ENCODE measurements at regions not wholly inside any gene's neighbourhood (a gene's known extent, or its start where the extent isn't known, plus 50 kb on each side); places are given as distances from the start of the nearest gene placed in this dataset.

DNA sequence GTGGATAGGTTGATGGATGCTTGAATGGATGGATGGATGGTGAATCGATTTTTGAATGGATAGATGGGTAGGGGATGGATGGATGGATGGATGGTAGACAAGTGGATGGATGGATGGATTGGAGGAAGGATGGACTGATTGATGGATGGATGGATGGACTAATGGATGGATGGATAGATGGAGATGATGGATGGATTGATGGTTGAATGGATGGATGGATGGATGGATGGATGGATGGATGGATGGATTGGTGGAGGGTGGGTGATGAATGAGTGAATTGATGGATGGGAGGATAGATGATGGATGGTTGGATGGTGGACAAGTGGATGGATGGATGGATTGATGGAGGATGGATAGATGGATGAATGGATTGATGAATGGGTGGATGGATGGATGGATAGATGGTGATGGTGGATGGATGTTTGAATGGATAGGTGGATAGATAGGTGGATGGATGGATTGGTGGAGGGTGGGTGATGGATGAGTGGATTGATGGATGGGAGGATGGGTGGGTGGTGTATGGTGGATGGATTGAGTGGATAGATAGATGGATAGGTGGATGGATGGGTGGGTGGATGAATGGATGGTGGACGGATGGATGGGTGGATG is 1140.9 kb downstream of the BRD1 start:
- Histone ChIP-seq H3K79me2 (ENCODE audit: insufficient read depth, low read length) (no peaks in the 10 kb centered on the region), H3K27me3 (ENCODE audit: insufficient read depth, low read length, poor library complexity, severe bottlenecking) (no peaks in the 10 kb centered on the region), H3K36me3 (ENCODE audit: insufficient read depth, low read length) (no peaks in the 10 kb centered on the region), H3F3A (ENCODE audit: low read depth) (no peaks in the 10 kb centered on the region), H3K4me3 (ENCODE audit: low read length, poor library complexity, severe bottlenecking) (no peak overlapping the region), H3K4me1 (ENCODE audit: insufficient read depth, low read length, poor library complexity, severe bottlenecking) (no peaks in the 10 kb centered on the region), H4K20me1 (ENCODE audit: insufficient read depth, low read length, poor library complexity, severe bottlenecking) (no peaks in the 10 kb centered on the region), H3K4me2 (ENCODE audit: low read depth, low read length, poor library complexity, severe bottlenecking) (no peak overlapping the region), H3K9me2 (replicated peaks; ENCODE audit: low read depth, low read length) (no peaks in the 10 kb centered on the region), H2AFZ (ENCODE audit: low read length) (no peak overlapping the region), H3K9me3 (ENCODE audit: insufficient read depth, low read depth, low read length) (peaks cover 21% of the 10 kb centered on the region; the same call in 1 of the 2 replicates), H3K9ac (ENCODE audit: low read depth, low read length, poor library complexity, severe bottlenecking) (no peak overlapping the region)
- no peak for TF ChIP-seq CTCF (conservative IDR thresholded peaks at IDR 0.05; ENCODE audit: low read length)
- no peak for TF ChIP-seq EZH2phosphoT487 (IDR thresholded peaks at IDR 0.05; ENCODE audit: borderline replicate concordance)

- H3K4me1 ChIP-seq (ENCODE audit: insufficient read depth, low read length, poor library complexity, severe bottlenecking), result no peaks in the 10 kb centered on the region
- H3K79me2 ChIP-seq (ENCODE audit: insufficient read depth, low read length), result no peaks in the 10 kb centered on the region
- H3K36me3 ChIP-seq (ENCODE audit: insufficient read depth, low read length), result no peaks in the 10 kb centered on the region
- TF ChIP-seq EZH2phosphoT487 (IDR thresholded peaks at IDR 0.05; ENCODE audit: borderline replicate concordance) (no peak), CTCF (conservative IDR thresholded peaks at IDR 0.05; ENCODE audit: low read length) (no peak)
- H3K4me2 ChIP-seq (ENCODE audit: low read depth, low read length, poor library complexity, severe bottlenecking), result no peak overlapping the region
- H3K4me3 ChIP-seq (ENCODE audit: low read length, poor library complexity, severe bottlenecking), result no peak overlapping the region
- peaks cover 17% of the 10 kb centered on the region; the same call in 1 of the 2 replicates for H3K9me3 ChIP-seq (ENCODE audit: insufficient read depth, low read depth, low read length)
- no peaks in the 10 kb centered on the region for H4K20me1 ChIP-seq (ENCODE audit: insufficient read depth, low read length, poor library complexity, severe bottlenecking)
- H3F3A ChIP-seq (ENCODE audit: low read depth), result no peaks in the 10 kb centered on the region
- no peak overlapping the region for H2AFZ ChIP-seq (ENCODE audit: low read length)
- no peaks in the 10 kb centered on the region for H3K9me2 ChIP-seq (replicated peaks; ENCODE audit: low read depth, low read length)
- no peak overlapping the region for H3K9ac ChIP-seq (ENCODE audit: low read depth, low read length, poor library complexity, severe bottlenecking)
- H3K27me3 ChIP-seq (ENCODE audit: insufficient read depth, low read length, poor library complexity, severe bottlenecking), result no peaks in the 10 kb centered on the region
Observed at GRCh38 chr22:48685767-48686166, 1141.9 kb downstream of the BRD1 start.

GRCh38 chr22:48683640-48684039 is 1144.0 kb downstream of the BRD1 start:
- no peaks in the 10 kb centered on the region for H3K36me3 ChIP-seq (ENCODE audit: insufficient read depth, low read length)
- H2AFZ ChIP-seq (ENCODE audit: low read length), result no peak overlapping the region
- H4K20me1 ChIP-seq (ENCODE audit: insufficient read depth, low read length, poor library complexity, severe bottlenecking), result no peaks in the 10 kb centered on the region
- H3K4me1 ChIP-seq (ENCODE audit: insufficient read depth, low read length, poor library complexity, severe bottlenecking), result no peaks in the 10 kb centered on the region
- no peak for TF ChIP-seq CTCF (conservative IDR thresholded peaks at IDR 0.05; ENCODE audit: low read length)
- no peak for TF ChIP-seq EZH2phosphoT487 (IDR thresholded peaks at IDR 0.05; ENCODE audit: borderline replicate concordance)
- H3K9ac ChIP-seq (ENCODE audit: low read depth, low read length, poor library complexity, severe bottlenecking), result no peak overlapping the region
- H3K79me2 ChIP-seq (ENCODE audit: insufficient read depth, low read length), result no peaks in the 10 kb centered on the region
- H3K4me2 ChIP-seq (ENCODE audit: low read depth, low read length, poor library complexity, severe bottlenecking), result no peak overlapping the region
- no peaks in the 10 kb centered on the region for H3F3A ChIP-seq (ENCODE audit: low read depth)
- no peaks in the 10 kb centered on the region for H3K9me2 ChIP-seq (replicated peaks; ENCODE audit: low read depth, low read length)
- H3K27me3 ChIP-seq (ENCODE audit: insufficient read depth, low read length, poor library complexity, severe bottlenecking), result no peaks in the 10 kb centered on the region
- H3K4me3 ChIP-seq (ENCODE audit: low read length, poor library complexity, severe bottlenecking), result no peak overlapping the region
- H3K9me3 ChIP-seq (ENCODE audit: insufficient read depth, low read depth, low read length), result peaks cover 17% of the 10 kb centered on the region; the same call in 1 of the 2 replicates
